GM21786 (cell line): ENCODE measurements at regions not wholly inside any gene's neighbourhood (a gene's known extent, or its start where the extent isn't known, plus 50 kb on each side); places are given as distances from the start of the nearest gene placed in this dataset.
"Not testable (repeated sequence)": the region's sequence is repeated elsewhere in the genome, so short reads cannot be mapped to it uniquely, and the experiment has no call there.

Experiments
- ATAC-seq: cut with Tn5 transposase; IDR thresholded peaks from one replicate; pipeline ENCODE4 v1.9.1; 2021; ENCODE audit not compliant: unreplicated experiment

DNA sequence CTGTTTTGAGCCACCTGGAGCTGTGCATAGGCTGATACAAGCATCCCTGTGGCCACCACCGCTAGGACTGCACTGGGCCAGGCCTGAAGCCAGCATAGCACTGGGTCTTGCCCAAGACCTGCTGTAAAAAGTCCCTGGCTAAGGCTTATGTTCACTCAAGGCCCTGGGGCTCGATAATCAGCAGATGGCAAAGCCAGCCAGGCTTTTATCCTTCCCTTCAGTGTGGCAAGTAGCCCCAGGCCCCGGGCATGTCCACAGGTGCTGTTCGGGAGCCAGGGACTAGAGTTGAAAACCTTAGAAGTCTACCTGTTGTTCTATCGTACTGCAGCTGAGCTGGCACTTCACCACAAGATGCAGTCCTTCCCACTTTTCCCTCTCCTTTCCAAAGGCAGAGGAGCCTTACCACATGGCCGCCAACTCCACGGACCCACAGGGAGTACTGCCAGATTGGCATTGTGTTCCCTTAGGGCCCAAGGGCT, 226.4 kb upstream of the ZNF217 start:
- no peak for ATAC-seq

GRCh38 chr20:53818457-53819177, 225.0 kb upstream of the ZNF217 start:
- ATAC-seq: no peak

- not testable (repeated sequence) for ATAC-seq
These were observed 223.9 kb upstream of the ZNF217 start for GRCh38 chr20:53817513-53817912.

GRCh38 chr20:53816872-53817398, 223.3 kb upstream of the ZNF217 start:
- ATAC-seq: no peak

DNA sequence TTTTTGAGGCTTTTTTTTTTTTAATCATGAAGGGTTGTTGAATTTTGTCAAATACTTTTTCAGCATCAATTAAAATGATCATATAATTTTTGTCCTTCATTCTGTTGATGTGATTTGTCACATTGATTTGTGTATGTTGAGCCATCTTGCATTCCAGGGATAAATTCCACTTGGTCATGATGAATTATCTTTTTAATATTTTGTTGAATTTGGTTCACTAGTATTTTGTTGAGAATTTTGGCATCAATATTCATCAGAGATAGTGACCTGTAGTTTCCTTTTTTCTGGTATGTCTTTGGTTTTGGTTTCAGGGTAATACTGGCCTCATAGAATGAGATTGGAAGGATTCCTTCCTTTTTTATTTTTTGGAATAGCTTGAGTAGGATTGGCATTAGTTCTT, 221.9 kb upstream of the ZNF217 start:
- no peak for ATAC-seq

- ATAC-seq: no peak
These were observed 220.4 kb upstream of the ZNF217 start for GRCh38 chr20:53814060-53814459.

DNA sequence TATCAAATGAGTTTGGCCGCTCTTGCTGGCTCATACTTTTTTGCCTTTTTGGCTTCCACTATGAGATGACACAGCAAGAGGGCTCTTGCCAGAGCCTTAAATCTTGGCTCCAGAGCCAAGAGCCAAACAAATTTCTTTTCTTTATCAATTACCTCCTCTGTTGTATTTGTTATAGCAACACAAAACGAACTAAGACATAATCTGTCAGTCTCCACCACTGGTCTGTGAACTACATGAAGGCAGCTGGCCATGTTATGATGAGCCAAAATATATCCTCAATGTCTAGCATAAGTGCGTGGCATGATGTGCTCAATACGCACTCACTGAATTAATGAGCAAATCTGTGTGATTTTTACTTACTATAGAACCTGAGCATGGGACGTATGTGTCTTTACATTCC, 220.0 kb upstream of the ZNF217 start:
- no peak for ATAC-seq

GRCh38 chr20:53811577-53811976, 217.9 kb upstream of the ZNF217 start:
- no peak for ATAC-seq

DNA sequence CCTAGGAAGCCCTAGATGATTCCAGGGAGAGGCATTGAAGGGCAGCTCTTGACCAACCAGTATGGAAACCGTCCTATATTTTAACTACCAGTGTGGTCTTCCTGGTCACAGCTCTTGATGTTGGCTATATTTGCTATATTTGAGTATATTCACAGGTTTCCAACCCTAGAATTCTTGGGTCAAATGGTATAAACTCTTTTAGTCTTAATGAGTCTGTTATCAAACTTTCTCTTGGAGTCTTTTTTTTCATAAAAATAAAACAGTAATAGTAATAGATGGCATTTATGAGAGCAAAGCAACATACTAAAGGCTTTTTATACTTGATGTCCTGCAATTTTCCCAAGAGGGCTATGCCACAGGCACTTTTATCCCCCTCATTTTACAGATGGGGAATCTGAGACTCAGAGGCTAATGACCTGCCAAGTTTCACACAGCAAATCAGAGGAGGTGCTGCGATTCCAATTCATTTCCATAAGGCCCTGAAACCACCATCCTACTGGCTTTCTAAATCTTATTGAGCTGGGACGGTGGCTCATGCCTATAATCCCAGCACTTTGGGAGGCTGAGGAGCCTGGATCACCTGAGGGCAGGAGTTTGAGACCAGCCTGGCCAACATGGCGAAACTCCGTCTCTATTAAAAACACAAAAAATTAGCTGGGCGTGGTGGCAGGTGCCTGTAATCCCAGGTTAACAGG, 217.2 kb upstream of the ZNF217 start:
- no peak for ATAC-seq

DNA sequence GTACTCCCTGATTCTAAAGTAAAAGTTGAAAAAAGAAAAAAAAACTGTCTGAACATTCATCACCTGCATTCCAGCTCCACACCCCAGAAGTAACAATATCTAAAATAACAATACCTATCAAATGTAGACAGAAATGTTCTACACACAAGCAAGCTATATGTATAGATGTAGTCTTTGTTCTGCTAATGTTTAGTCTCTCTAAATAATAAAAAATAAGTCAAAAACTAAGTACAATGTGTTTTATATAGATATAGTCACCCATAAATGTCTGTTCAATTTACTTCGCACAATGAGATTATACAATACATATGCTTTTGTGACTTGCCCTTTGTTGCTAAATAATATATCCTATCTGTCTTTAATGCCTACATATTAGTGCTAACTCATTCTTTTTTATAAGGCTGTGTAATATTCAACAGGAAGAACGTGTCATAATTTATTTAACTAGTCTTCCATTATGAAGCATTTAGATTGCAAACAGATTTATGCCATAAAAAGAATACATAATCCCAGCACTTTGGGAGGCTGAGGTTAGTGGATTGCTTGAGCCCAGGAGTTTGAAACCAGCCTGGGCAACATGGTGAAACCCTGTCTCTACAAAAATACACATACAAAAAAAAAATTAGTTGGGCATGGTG, 216.2 kb upstream of the ZNF217 start:
- ATAC-seq: no peak

DNA sequence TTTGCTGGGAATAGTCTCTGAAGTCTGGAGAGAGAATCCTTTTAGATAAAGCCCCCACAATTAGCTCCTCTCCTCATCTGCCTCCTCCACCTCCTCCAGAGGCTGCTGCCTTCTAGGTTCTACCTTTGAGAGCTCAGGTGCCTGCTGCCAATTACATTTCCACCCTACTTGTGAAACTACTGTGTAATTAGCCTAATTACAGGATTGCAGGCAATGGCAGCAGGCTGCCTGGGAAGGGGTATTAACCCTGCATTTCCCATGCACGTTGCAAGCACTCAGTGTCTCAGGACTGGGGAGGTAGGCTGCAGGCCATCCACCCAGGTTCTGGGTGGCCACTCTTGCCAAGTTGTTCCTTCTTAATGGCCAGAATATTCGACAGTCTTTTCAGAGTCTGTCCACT, 215.6 kb upstream of the ZNF217 start:
- no peak for ATAC-seq

DNA sequence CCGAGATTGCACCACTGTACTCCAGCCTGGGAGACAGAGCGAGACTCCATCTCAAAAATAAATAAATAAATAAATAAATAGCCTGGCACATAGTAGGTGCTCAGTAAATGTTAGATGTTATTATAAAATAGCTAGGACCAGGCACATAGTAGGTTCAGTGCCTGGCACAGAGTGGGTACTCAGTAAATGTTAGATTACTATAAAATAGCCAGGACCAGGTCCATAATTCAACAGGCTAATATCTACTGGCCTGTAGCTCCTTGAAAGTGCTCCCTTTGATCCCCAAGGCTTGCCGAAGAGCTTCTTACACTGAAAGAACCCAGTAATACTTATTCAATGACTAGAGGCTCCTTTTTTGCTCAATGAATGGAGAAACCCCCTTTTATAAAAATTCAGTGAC, 215.1 kb upstream of the ZNF217 start:
- ATAC-seq: no peak

GRCh38 chr20:53808302-53808701, 214.7 kb upstream of the ZNF217 start:
- ATAC-seq: not testable (repeated sequence)

DNA sequence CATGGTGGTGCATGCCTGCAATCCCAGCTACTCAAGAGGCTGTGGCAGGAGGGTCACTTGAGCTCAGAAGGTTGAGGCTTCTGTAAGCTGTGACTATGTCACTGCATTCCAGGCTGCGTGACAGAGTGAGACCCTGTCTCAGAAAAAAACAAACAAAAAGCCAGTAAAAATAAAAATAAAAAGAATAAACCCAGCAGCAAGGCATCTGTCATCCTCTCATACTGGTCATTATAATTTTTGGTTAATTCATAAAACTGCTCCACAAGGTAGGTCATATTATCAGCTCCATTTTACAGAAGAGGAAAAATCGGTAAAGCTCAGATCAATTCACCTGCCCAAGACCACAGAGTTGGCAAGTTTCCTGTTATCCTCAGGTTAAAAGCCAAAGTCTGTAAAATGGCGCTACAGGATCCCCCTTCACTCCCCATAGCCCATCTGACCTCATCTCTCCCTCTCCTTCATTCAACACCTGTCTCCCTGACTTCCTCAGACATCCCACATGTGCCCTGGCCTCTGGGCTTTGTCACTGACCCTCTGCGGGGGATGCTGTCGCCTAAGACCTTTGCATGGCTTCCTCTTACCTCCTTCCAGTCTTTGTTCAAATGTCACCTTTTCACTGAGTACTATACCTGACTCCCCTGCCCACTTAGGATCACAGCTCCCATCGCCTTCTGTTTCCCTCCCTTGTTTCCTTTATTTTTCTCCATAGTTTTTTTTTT, 213.2 kb upstream of the ZNF217 start:
- ATAC-seq: no peak

GRCh38 chr20:53805895-53806384, 212.3 kb upstream of the ZNF217 start:
- ATAC-seq: no peak

GRCh38 chr20:53804920-53805894, 211.6 kb upstream of the ZNF217 start:
- ATAC-seq: no peak

DNA sequence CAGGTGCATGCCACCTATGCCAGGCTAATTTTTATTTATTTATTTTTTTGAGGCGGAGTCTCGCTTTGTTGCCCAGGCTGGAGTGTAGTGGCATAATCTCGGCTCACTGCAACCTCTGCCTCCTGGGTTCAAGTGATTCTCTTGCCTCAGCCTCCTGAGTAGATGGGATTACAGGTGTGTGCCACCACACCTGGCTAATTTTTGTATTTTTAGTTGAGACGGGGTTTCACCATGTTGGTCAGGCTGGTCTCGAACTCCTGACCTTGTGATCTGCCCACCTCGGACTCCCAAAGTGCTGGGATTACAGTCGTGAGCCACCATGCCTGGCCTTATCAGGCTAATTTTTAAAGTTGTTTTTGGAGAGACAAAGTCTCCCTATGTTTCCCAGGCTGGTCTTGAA, 210.7 kb upstream of the ZNF217 start:
- ATAC-seq: not testable (repeated sequence)

DNA sequence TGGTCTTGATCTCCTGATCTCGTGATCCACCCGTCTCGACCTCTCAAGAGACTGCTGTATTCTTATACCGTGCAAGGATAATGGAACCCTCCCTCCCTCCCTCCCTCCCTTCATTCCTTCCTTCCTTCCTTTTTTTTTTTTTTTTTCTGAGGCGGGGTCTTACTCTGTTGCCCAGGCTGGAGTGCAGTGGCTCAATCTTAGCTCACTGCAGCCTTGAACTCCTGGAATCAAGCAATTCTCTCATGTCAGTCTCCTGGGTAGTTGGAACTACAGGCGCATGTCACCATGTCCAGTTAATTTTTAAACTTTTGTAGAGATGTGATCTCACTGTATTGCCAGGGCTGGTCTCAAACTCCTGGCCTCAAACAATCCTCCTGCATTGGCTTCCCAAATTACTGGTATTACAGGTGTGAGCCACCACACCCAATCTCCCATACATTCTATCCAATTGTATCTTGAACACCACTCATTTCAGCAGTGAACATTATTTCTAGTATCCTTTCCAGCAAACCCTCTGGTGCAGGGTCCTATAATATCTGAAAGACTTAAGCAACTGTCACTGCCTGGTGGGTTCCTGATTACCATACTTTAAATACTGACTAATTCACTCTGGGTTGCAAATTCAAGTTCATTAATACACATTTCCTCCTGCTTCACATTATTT, 210.0 kb upstream of the ZNF217 start:
- ATAC-seq: no peak
